ENCODE measurements at regions not wholly inside any gene's neighbourhood (a gene's known extent, or its start where the extent isn't known, plus 50 kb on each side); places are given as distances from the start of the nearest gene placed in this dataset.

DNA sequence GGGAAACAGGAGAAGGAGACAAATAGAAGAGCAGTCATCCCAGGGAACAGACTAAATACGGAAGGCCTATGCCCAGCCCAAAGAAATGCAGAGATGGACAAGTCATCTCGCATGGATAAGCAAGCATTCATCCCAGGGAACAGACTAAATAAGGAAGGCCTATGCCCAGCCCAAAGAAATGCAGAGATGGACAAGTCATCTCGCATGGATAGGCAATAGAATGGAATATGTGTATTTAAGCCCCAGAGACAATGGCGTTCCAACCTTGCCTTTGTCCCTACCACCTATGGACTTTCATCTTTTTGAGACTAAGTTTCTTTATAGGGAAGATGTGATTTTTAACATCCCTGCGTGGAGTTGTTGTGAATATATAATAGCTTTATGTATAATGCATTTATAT lies 242.2 kb upstream of the TNC start:
- DNase-seq (no peak), ATAC-seq (ENCODE audit: low read depth) (no peak)
- H3K4me1 Mint-ChIP-seq, result no peaks in the 10 kb centered on the region
- H3K27me3 Mint-ChIP-seq, result no peaks in the 10 kb centered on the region
- H3K9me3 Mint-ChIP-seq, result peaks cover 2% of the 10 kb centered on the region
- H3K27ac Mint-ChIP-seq, result no peak overlapping the region
- no peaks in the 10 kb centered on the region for H3K36me3 Mint-ChIP-seq
- POLR2A ChIA-PET, result no interaction called here
- H3K4me3 Mint-ChIP-seq, result no peak overlapping the region

DNA sequence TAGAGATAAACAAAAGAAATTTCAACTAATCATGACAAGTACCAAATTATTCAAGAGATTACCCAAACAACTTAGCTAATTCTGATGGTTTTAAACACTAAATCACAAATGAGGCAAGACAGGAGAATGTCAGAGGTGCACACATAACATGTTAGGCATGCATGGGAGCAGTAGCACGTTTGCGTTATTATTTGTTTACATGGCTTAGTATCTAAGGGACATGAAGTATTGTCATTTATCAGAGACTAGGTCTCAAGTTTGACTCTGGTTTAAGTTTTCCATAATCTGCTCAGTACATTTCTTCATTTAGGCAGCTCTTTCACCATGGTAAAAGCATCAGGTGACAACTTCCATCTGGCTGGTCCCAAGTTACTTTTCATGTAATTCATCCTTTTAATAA lies 244.1 kb upstream of the TNC start:
- Mint-ChIP-seq H3K27me3 (no peaks in the 10 kb centered on the region), H3K9me3 (no peaks in the 10 kb centered on the region), H3K4me3 (no peak overlapping the region), H3K4me1 (no peaks in the 10 kb centered on the region), H3K36me3 (no peaks in the 10 kb centered on the region), H3K27ac (no peak overlapping the region)
- POLR2A ChIA-PET, result no interaction called here
- no peak for ATAC-seq (ENCODE audit: low read depth)
- DNase-seq, result no peak

- DNase-seq (no peak), ATAC-seq (ENCODE audit: low read depth) (no peak)
- POLR2A ChIA-PET, result no interaction called here
- H3K27me3 Mint-ChIP-seq, result no peaks in the 10 kb centered on the region
- H3K9me3 Mint-ChIP-seq, result no peaks in the 10 kb centered on the region
- H3K4me3 Mint-ChIP-seq, result no peak overlapping the region
- no peaks in the 10 kb centered on the region for H3K36me3 Mint-ChIP-seq
- H3K27ac Mint-ChIP-seq, result no peak overlapping the region
- H3K4me1 Mint-ChIP-seq, result no peaks in the 10 kb centered on the region
Measured at GRCh38 chr9:115362640-115363039, 244.7 kb upstream of the TNC start.

GRCh38 chr9:115364991-115365390 lies 247.0 kb upstream of the TNC start:
- H3K27me3 Mint-ChIP-seq, result no peaks in the 10 kb centered on the region
- DNase-seq (no peak), ATAC-seq (ENCODE audit: low read depth) (no peak)
- POLR2A ChIA-PET, result no interaction called here
- no peaks in the 10 kb centered on the region for H3K36me3 Mint-ChIP-seq
- H3K27ac Mint-ChIP-seq, result no peak overlapping the region
- no peaks in the 10 kb centered on the region for H3K4me1 Mint-ChIP-seq
- H3K4me3 Mint-ChIP-seq, result no peak overlapping the region
- no peaks in the 10 kb centered on the region for H3K9me3 Mint-ChIP-seq

DNA sequence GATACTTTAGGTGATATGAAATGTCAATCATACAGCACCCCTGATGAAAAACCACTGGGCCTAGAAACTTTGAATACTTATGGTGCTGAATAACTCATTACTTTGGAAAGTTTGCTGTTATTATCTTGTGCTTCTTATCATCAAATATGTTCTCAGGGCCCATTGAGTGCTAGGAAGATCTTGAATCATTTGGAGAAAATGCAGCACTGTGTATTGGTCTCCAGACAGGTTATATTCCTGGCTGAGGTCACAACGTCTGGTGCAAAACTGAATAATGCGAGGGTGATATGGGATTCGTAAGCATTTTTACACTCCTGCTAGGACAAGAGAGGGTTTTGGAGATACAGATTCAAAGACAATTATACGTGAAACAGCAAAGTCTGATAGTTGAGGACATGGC lies 249.4 kb upstream of the TNC start:
- ATAC-seq (ENCODE audit: low read depth) (no peak), DNase-seq (no peak)
- Mint-ChIP-seq H3K27ac (no peak overlapping the region), H3K4me1 (no peaks in the 10 kb centered on the region), H3K4me3 (no peak overlapping the region), H3K36me3 (no peaks in the 10 kb centered on the region), H3K27me3 (no peaks in the 10 kb centered on the region), H3K9me3 (no peaks in the 10 kb centered on the region)
- POLR2A ChIA-PET, result no interaction called here

GRCh38 chr9:115367780-115368525 lies 250.0 kb upstream of the TNC start:
- DNase-seq (no peak), ATAC-seq (ENCODE audit: low read depth) (no peak)
- Mint-ChIP-seq H3K4me1 (no peaks in the 10 kb centered on the region), H3K36me3 (no peaks in the 10 kb centered on the region), H3K4me3 (no peak overlapping the region), H3K27me3 (no peaks in the 10 kb centered on the region), H3K27ac (no peak overlapping the region), H3K9me3 (no peaks in the 10 kb centered on the region)
- POLR2A ChIA-PET, result no interaction called here

DNA sequence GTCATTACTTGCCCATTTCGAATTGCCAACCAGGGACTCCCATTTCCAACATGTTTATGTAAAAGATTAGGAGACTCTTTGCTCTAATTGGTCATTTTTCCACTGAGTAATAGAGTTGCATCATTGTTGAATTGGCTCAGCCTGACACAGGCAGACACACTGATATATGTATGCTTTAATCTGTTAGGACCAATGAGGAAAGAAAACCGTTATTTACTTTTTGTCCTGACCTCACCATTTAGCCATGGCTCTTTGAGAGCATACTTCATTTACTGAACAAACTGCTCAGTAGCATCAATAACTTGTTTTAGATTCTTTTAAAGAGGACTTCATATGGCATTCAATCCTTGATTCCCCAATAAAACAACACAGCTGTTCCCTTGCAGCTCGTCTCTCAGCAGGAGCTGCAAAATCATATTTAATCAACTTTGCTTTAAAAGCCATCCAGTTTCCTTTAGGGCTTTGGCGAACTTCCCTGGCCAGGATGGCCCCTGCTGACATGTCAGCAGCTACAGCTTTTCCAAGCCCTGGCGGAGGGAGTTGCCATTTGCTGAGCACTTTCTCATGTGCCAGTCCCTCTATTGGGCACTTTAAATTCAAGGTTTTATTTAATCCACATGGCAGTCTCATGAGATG lies 251.5 kb upstream of the TNC start:
- POLR2A ChIA-PET, result no interaction called here
- DNase-seq, result no peak
- no peak overlapping the region for H3K27ac Mint-ChIP-seq

DNA sequence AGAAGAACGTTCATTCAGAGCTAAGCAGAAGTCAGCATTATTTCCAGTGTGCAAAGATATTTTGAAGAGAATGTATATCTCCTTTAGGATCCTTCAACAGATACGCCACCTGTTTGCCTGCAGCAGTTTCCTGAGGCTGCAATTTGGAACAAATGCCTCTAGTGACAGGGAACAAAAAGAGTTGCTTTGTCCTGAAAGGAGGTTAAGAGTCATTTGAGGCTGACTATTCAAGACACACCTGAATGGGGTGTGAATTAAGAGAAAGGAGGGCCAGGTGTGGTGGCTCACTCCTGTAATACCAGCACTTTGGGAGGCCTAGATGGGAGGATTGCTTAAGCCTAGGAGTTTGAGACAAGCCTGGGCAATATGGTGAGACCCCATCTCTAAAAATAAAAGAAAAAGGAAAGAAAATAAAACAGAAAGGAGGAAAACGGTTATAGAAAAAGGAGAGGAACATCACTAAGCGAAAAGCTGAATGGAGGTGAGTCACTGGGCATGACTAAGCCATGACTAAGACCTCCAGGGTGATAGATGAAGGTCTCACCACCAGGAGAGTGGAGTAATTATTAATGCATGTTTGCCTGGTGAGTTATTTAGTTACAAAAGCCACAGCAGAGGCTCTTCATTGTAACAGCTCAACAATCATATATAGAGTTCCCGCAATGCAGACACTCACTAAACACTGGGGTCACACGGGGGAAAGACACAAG lies 255.2 kb upstream of the TNC start:
- Mint-ChIP-seq H3K9me3 (no peaks in the 10 kb centered on the region), H3K4me1 (no peaks in the 10 kb centered on the region), H3K27ac (no peak overlapping the region), H3K27me3 (no peaks in the 10 kb centered on the region), H3K4me3 (no peak overlapping the region), H3K36me3 (no peaks in the 10 kb centered on the region)
- ATAC-seq (ENCODE audit: low read depth) (no peak), DNase-seq (no peak)
- POLR2A ChIA-PET, result no interaction called here

More for the DNA sequence above, 251.5 kb upstream of the TNC start:
- Mint-ChIP-seq H3K36me3 (no peaks in the 10 kb centered on the region), H3K27me3 (no peaks in the 10 kb centered on the region), H3K4me3 (no peak overlapping the region), H3K9me3 (no peaks in the 10 kb centered on the region), H3K4me1 (no peaks in the 10 kb centered on the region)
- no peak for ATAC-seq (ENCODE audit: low read depth)

DNA sequence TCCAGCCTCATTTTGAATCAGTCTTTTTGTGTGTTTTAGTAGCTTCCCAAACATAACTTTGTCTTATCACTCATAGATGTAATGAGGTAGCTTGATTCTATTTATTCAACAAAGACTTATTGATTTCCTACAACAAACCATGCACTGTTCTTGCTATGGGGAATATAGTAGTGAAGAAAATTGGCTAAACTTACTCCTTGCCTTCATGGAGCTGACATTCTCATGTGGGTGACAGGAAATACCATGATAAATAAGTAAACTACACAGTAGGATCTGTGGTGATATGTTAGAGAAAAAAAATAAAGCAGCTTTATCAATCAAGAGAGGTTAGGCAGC lies 255.7 kb upstream of the TNC start:
- no peaks in the 10 kb centered on the region for H3K9me3 Mint-ChIP-seq
- H3K4me3 Mint-ChIP-seq, result no peak overlapping the region
- H3K36me3 Mint-ChIP-seq, result no peaks in the 10 kb centered on the region
- H3K27ac Mint-ChIP-seq, result no peak overlapping the region
- no peaks in the 10 kb centered on the region for H3K27me3 Mint-ChIP-seq
- H3K4me1 Mint-ChIP-seq, result no peaks in the 10 kb centered on the region
- POLR2A ChIA-PET, result no interaction called here
- no peak for ATAC-seq (ENCODE audit: low read depth)
- no peak for DNase-seq

- DNase-seq, result no peak
- POLR2A ChIA-PET, result no interaction called here
- no peaks in the 10 kb centered on the region for H3K4me1 Mint-ChIP-seq
- ATAC-seq (ENCODE audit: low read depth), result no peak
- H3K9me3 Mint-ChIP-seq, result no peaks in the 10 kb centered on the region
- no peaks in the 10 kb centered on the region for H3K36me3 Mint-ChIP-seq
- no peaks in the 10 kb centered on the region for H3K27me3 Mint-ChIP-seq
- H3K27ac Mint-ChIP-seq, result no peak overlapping the region
- H3K4me3 Mint-ChIP-seq, result no peak overlapping the region
Measured at GRCh38 chr9:115374724-115375268, 256.8 kb upstream of the TNC start.

DNA sequence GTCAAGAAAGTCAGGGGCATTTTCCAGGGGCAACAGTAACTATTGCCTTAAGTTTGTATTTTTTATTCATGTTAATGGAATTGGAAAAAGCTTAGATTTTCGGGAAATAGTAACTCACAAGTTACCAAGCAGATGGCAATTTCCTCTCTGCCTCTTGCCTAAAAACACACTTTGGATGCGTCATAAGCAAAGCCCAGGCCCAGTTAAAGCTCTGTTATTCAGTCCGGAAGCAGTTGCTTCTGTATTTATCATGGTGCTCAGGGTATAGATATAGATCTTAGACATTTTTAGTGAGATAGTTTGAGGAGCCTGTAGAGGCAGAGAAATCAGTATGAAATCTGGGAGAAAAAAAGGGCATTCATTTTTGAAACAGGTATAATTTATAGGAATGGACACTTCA lies 260.3 kb upstream of the TNC start:
- Mint-ChIP-seq H3K4me1 (no peaks in the 10 kb centered on the region), H3K27ac (no peak overlapping the region), H3K9me3 (peaks cover 2% of the 10 kb centered on the region), H3K27me3 (no peaks in the 10 kb centered on the region), H3K4me3 (no peak overlapping the region), H3K36me3 (no peaks in the 10 kb centered on the region)
- DNase-seq (no peak), ATAC-seq (ENCODE audit: low read depth) (no peak)
- POLR2A ChIA-PET, result no interaction called here

DNA sequence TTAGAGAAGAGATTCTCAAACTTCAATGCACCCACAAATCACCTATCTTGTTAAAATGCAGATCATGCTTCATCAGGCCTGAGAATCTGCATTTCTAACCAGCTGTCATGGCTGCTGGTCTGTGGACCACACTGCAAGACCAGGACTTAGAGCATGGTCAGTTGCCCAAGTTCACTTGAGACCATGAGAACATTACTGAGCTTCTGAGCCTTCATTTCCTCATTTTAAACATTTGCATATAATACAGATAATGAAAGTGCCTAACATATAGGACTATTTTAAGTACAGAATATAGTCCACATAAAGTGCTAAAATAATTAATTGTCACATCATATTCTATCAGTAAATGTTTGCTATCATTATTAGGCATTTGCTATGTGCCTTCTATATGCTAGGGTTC lies 260.8 kb upstream of the TNC start:
- Mint-ChIP-seq H3K4me3 (no peak overlapping the region), H3K36me3 (no peaks in the 10 kb centered on the region), H3K4me1 (no peaks in the 10 kb centered on the region), H3K27ac (no peak overlapping the region), H3K27me3 (no peaks in the 10 kb centered on the region), H3K9me3 (peaks cover 2% of the 10 kb centered on the region)
- ATAC-seq (ENCODE audit: low read depth) (no peak), DNase-seq (no peak)
- POLR2A ChIA-PET, result no interaction called here

DNA sequence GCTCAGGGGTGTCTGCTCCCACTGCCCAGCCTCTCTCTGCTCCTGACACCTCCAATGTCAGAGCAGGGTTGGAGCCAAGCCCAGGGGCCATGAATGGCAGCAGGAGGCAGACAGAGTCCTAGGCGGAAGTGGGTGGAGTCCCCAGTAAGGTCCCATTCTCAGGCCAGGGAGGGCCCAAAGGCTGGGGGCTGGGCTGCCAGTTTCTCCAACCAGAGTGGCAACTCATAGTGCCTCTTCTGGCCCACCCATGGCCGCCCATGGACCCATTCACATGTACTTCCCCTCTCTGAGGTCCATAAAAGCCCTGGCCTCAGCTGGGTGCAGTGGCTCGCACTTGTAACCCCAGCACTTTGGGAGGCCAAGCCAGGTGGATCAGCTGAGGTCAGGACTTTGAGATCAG lies 261.8 kb upstream of the TNC start:
- peaks cover 2% of the 10 kb centered on the region for H3K9me3 Mint-ChIP-seq
- no peak overlapping the region for H3K4me3 Mint-ChIP-seq
- DNase-seq, result no peak
- POLR2A ChIA-PET, result no interaction called here
- no peaks in the 10 kb centered on the region for H3K36me3 Mint-ChIP-seq
- ATAC-seq (ENCODE audit: low read depth), result no peak
- no peaks in the 10 kb centered on the region for H3K4me1 Mint-ChIP-seq
- no peak overlapping the region for H3K27ac Mint-ChIP-seq
- H3K27me3 Mint-ChIP-seq, result no peaks in the 10 kb centered on the region

GRCh38 chr9:115382865-115383264 lies 264.9 kb upstream of the TNC start:
- no peak for ATAC-seq (ENCODE audit: low read depth)
- Mint-ChIP-seq H3K4me1 (no peaks in the 10 kb centered on the region), H3K27ac (no peak overlapping the region), H3K9me3 (peaks cover 4% of the 10 kb centered on the region), H3K36me3 (no peaks in the 10 kb centered on the region), H3K27me3 (no peaks in the 10 kb centered on the region), H3K4me3 (no peak overlapping the region)
- POLR2A ChIA-PET, result no interaction called here
- DNase-seq, result no peak
